ENCODE measurements at regions not wholly inside any gene's neighbourhood (a gene's known extent, or its start where the extent isn't known, plus 50 kb on each side); places are given as distances from the start of the nearest gene placed in this dataset.

GRCh38 chr1:8155528-8156186 is 129.5 kb upstream of the ERRFI1 start (continued):
- TF ChIP-seq AFF4 (CRISPR knock-in tag; IDR thresholded peaks at IDR 0.05) = 0 out of 2 replicates have a peak, but pooled peaks have one; percentile 42
- TF ChIP-seq FOXA1 (IDR thresholded peaks at IDR 0.05) = no peak
- peak; percentile 51; the same call in 1 of the 2 replicates for TF ChIP-seq FOXA1 (CRISPR knock-in tag; IDR thresholded peaks at IDR 0.05)
- peak; percentile 51 for TF ChIP-seq MED8 (CRISPR knock-in tag; IDR thresholded peaks at IDR 0.05; ENCODE audit: insufficient replicate concordance)
- TF ChIP-seq GFI1 (CRISPR knock-in tag; IDR thresholded peaks at IDR 0.05; ENCODE audit: borderline replicate concordance) = 0 out of 2 replicates have a peak, but pooled peaks have one; percentile 29
- peak; percentile 52; the same call in 1 of the 2 replicates for TF ChIP-seq RXRB (CRISPR knock-in tag; IDR thresholded peaks at IDR 0.05; ENCODE audit: borderline replicate concordance)
- TF ChIP-seq ZFYVE20 (CRISPR knock-in tag; IDR thresholded peaks at IDR 0.05; ENCODE audit: borderline replicate concordance, low read depth) = no peak
- TF ChIP-seq KLF15 (CRISPR knock-in tag; IDR thresholded peaks at IDR 0.05; ENCODE audit: borderline replicate concordance) = no peak
- TF ChIP-seq THAP11 (CRISPR knock-in tag; IDR thresholded peaks at IDR 0.05) = peak; percentile 40; the same call in 1 of the 2 replicates
- TF ChIP-seq FOSL2 (CRISPR knock-in tag; IDR thresholded peaks at IDR 0.05) = peak; percentile 82
- TF ChIP-seq TCF7 (IDR thresholded peaks at IDR 0.05; ENCODE audit: low read depth) = peak; percentile 67
- 0 out of 2 replicates have a peak, but pooled peaks have one; percentile 35 for TF ChIP-seq ARNTL (CRISPR knock-in tag; IDR thresholded peaks at IDR 0.05)
- peak; percentile 79; the same call in 1 of the 2 replicates for TF ChIP-seq RCOR2 (CRISPR knock-in tag; IDR thresholded peaks at IDR 0.05)
- peak; percentile 29; the same call in 1 of the 2 replicates for TF ChIP-seq NR2C2 (CRISPR knock-in tag; IDR thresholded peaks at IDR 0.05; ENCODE audit: borderline replicate concordance)
- peak; percentile 89 for TF ChIP-seq GATAD2A (CRISPR knock-in tag; IDR thresholded peaks at IDR 0.05)
- TF ChIP-seq ZBTB2 (CRISPR knock-in tag; IDR thresholded peaks at IDR 0.05; ENCODE audit: low read depth) = no peak
- peak; percentile 42; the same call in 1 of the 2 replicates for TF ChIP-seq ZMYM3 (CRISPR knock-in tag; IDR thresholded peaks at IDR 0.05)
- peak; percentile 62 for TF ChIP-seq FOXA3 (CRISPR knock-in tag; IDR thresholded peaks at IDR 0.05)
- no peak for TF ChIP-seq ZNF280D (CRISPR knock-in tag; IDR thresholded peaks at IDR 0.05)
- TF ChIP-seq NRL (CRISPR knock-in tag; IDR thresholded peaks at IDR 0.05; ENCODE audit: borderline replicate concordance) = no peak; the same call in 1 of the 2 replicates
- 0 out of 2 replicates have a peak, but pooled peaks have one; percentile 34 for TF ChIP-seq ZMYM2 (CRISPR knock-in tag; IDR thresholded peaks at IDR 0.05)
